GM18867 (cell line): ENCODE measurements at regions not wholly inside any gene's neighbourhood (a gene's known extent, or its start where the extent isn't known, plus 50 kb on each side); places are given as distances from the start of the nearest gene placed in this dataset.
"Not testable (repeated sequence)": the region's sequence is repeated elsewhere in the genome, so short reads cannot be mapped to it uniquely, and the experiment has no call there.

Source experiments
- ATAC-seq: cut with Tn5 transposase; IDR thresholded peaks from one replicate; pipeline ENCODE4 v1.9.1; 2021; ENCODE audit warnings: mild to moderate bottlenecking, moderate library complexity; ENCODE audit not compliant: unreplicated experiment

DNA sequence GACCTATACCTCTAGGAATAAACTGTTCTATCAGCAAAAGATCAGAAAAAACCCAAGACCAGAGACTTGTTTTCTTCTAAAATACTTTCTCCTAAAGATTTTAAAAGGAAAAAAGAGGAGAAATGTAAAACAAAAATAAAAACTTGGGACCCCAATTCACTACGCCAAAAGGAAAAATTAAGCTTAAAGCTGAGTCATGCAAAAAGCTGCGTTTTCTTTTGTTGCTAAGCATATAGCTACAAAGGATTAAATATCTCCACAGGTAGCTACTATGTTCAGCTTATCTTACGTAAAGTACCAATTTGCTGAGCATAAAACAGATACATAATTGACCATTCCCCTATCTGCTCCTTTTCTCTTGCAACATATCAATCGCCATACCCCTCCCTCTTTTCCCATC lies 950.0 kb upstream of the NXPH2 start:
- ATAC-seq, result no peak

GRCh38 chr2:139721411-139721995 lies 941.3 kb upstream of the NXPH2 start:
- no peak for ATAC-seq

- no peak for ATAC-seq
Measured at GRCh38 chr2:139720056-139720455, 939.9 kb upstream of the NXPH2 start.

DNA sequence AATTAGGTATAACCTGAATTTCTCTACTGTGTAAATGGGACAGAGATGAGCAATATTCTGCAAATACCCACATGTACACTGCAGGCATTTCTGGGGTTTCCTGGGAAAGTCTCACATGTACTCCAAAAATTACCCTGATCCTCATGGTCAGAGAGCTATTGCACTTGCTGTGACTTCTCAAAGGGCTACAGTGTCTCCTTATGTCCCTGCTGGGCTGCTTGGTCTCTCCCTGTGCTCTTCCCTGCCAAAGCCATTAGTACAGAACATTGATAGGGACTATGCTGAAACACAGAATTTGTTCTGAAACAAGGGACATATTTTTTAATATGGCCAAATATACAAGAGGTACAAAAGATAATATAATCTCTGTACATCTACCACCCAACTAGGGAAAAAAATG lies 924.4 kb upstream of the NXPH2 start:
- no peak for ATAC-seq

- no peak for ATAC-seq
Measured at GRCh38 chr2:139694327-139694726, 914.1 kb upstream of the NXPH2 start.

GRCh38 chr2:139686205-139686604 lies 906.0 kb upstream of the NXPH2 start:
- ATAC-seq, result no peak

DNA sequence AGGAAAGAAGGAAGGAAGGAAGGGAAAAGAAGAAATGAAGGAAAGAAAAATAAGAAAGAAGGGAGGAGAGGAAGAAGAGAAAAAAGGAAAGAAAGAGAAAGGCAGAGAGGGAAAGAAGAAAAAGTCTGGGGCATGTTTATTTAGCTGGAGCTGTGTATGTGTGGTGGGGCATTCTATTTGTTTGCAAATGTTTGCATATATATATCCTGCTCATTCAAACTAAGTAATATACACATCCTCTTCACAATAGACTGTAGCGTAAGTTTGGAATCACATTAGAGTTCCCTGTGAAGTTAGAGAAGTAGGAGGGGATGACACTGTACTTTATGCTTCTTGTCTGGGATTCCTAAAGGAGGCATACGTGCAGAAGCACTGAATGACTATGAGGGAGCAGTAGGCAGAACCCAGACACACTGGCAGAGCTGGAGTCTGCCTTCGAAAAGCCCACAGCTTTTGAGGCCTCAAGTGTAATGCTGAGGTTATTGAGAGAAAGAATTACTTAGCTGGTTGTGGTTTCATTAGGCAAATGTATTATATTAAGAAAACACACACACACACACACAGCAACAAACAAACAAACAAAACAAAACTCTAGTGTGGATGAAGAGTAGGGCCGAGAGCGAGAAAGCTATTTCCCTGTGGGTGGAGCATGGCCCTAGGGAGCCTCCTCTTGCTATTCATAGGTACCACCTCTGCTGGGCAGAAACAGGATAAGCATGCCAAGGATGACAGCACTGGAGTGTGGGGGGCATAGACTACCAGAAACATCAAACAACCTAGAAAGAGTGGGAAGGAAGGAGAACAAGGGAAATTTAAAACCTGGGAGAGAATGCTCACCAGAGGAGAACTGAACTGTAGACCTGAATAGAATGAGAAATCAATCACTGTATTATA lies 905.1 kb upstream of the NXPH2 start:
- no peak for ATAC-seq

DNA sequence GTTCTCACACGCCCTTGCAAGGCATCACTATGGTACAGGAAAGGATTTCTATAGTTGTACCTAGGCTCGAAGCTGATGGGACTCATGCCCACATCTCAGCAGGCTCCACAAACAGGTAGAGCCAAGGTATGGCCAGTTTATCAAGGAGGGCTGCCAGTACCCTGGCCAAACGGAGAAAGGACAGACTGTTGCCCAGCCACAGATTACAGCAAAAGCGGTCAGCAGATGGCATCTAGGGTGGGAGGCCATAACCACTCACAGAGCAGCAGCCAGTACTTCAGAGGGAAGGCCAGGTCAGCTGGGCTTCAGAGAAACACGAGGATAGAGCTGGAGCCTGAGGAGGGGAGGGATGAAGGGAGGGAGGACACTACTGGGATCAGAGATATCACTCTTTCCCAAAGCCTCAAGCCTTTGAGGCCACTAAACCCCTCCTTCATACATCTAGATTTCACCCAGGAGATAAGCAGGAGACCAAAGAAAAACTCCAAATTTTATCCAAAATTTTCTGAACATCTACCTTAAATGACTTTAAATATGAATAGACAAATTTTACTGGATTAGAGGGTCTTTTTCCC lies 904.2 kb upstream of the NXPH2 start:
- no peak for ATAC-seq

GRCh38 chr2:139674577-139674976 lies 894.4 kb upstream of the NXPH2 start:
- ATAC-seq, result no peak

DNA sequence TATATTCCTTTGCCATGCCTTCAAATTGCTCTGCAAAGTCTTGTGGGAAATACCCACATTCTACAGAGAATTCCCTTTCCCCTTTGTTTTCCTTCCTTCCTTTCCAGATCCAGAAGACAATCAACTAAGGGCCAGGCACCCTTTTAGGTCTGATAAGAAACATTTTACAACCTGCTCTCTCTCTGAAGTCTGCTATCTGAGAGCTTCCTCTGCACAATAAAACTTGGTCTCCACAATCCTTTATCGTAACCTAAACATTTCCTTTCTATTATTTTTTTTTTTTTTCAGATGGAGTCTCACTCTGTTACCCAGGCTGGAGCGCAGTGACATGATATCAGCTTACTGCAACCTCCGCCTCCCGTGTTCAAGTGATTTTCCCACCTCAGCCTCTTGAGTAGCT lies 893.3 kb upstream of the NXPH2 start:
- not testable (repeated sequence) for ATAC-seq

GRCh38 chr2:139669675-139670074 lies 889.5 kb upstream of the NXPH2 start:
- no peak for ATAC-seq

DNA sequence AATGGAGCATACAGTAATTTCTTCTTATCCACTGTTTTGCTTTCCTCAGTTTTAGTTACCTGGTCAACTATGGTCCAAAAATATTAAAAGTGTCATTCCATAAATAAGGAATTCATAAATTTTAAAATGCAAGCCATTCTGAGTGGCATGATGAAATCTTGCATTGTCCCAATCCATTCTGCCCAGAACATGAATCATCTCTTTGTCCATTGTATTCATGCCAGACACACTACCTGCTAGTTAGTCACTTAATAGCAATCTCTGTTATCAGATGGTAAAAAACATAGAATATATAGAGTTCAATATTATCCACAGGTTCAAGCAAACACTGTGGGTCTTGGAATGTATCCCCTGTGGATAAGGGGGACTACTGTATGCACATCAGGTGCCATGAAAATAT lies 872.2 kb upstream of the NXPH2 start:
- ATAC-seq, result no peak

- ATAC-seq, result no peak
Measured at GRCh38 chr2:139645617-139646016, 865.4 kb upstream of the NXPH2 start.

DNA sequence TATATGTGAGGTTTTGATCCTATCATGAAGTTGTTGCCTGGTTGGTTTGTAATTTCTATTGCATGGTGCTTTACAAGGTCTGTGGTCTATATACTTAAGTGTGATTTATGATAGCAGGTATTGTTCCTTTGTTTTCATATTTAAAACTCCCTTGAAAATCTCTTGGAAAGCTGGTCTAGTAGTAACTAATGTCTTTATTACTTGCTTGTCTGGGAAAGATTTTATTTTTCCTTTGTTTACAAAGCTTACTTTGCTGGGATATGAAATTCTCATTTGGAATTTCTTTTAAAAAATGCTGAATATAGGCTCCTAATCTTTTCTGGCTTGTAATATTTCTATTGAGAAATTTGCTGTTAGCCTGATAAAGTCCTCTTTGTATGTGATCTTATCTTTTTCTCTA lies 862.9 kb upstream of the NXPH2 start:
- ATAC-seq, result no peak

DNA sequence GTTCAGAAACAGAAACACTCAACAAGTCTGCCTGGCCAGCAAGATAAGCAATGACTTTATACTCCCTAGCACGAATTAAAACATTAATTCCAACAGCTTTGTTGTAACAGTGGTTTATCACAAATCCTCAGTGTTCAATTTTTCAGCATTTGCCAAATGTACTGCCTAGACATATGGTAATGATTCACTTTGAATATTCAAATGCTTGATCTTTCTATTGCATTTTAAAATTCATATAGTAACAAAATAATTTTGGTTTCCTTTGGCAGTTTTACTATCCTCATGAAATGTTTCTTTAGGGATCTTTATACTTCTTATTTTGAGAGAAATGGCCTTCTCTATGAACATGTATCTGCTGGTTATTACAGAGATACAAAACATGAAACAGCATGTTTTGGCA lies 851.8 kb upstream of the NXPH2 start:
- ATAC-seq, result no peak

GRCh38 chr2:139628931-139629330 lies 848.7 kb upstream of the NXPH2 start:
- no peak for ATAC-seq

DNA sequence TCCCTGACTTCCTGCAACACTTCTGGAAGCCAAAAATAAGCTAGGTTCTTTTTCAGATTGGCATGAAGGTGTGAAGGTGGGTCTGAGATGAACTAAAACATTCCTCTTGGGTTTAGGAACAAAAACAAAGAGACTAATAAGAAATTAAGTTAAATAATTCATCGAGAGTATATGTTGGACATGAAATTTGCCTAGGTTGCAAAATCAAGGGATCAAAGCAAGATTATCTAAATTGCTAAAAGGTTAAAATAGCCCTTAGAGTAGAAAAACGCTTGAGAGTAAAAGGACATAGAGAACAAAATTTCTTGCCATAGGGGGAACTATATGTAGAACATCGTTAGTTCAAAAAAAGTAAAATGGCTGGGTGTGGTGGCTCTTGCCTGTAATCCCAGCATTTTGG lies 845.9 kb upstream of the NXPH2 start:
- no peak for ATAC-seq

DNA sequence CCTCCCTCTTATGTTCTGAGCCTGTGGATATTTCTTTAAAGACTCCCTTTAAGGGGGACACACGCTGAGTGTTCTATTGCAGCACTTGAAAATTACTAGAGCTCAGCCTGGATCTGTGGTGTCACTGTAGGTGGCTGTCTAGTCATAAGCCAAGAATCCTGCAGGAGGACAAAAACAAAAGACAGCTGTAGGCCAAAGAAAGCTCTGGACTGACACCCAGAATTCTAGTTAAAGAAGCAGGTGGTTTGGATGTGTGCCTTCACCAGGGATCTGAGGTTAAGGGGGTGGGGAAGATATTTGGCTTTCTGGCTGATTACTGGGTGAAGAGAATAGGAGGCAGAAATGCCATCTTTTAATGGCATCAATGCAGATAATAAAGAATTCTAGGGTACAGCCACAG lies 842.5 kb upstream of the NXPH2 start:
- ATAC-seq, result no peak

DNA sequence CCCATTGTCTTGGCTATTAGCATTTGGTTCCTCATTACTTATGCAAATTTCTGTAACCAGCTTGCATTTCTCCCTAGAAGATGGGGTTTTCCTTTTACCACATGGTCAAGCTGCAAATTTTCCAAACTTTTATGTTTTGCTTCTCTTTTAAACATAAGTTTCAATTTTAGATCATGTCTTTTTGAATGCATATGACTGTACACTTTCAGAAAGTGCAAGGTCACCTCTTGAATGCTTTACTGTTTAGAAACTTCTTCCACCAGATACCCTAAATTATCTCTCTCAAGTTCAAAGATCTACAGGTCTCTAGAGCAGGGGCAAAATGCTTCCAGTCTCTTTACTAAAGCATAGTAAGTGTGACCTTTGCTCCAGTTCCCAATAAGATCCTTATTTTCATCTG lies 837.6 kb upstream of the NXPH2 start:
- ATAC-seq, result no peak

- ATAC-seq, result no peak
Measured at GRCh38 chr2:139613264-139613663, 833.1 kb upstream of the NXPH2 start.

GRCh38 chr2:139610512-139610911 lies 830.3 kb upstream of the NXPH2 start:
- ATAC-seq, result no peak

- ATAC-seq, result no peak
Measured at GRCh38 chr2:139609109-139609508, 828.9 kb upstream of the NXPH2 start.
